G401 (cell line): ENCODE measurements at regions not wholly inside any gene's neighbourhood (a gene's known extent, or its start where the extent isn't known, plus 50 kb on each side); places are given as distances from the start of the nearest gene placed in this dataset.

Experiments used
- DNase-seq: peaks from one replicate; pipeline ENCODE4 v3.0.0-alpha.2; 2015; ENCODE audit warnings: low spot score
- in situ Hi-C: cut with HindIII; loops from 2 replicates; pipeline ENCODE4 v1.10.0; 2016; ENCODE audit warnings: low sequenced_read_pairs, mixed read lengths

GRCh38 chr3:159607856-159608255, 380.8 kb upstream of the IL12A start:
- no peak for DNase-seq
- in situ Hi-C loops, result loop anchor here (25.0 kb wide), 1 partner anchor 179 kb away; no protein-coding TSS in a partner anchor

- in situ Hi-C loops, result loop anchor here (25.0 kb wide), 1 partner anchor 179 kb away; no protein-coding TSS in a partner anchor
These were observed 380.3 kb upstream of the IL12A start for GRCh38 chr3:159608311-159608710.

GRCh38 chr3:159609625-159610024, 379.0 kb upstream of the IL12A start:
- in situ Hi-C loops, result loop anchor here (25.0 kb wide), 1 partner anchor 178 kb away; no protein-coding TSS in a partner anchor
- DNase-seq, result no peak

More at GRCh38 chr3:159608311-159608710, 380.3 kb upstream of the IL12A start:
- no peak for DNase-seq

- DNase-seq, result peak; percentile 36
- in situ Hi-C loops, result loop anchor here (25.0 kb wide), 1 partner anchor 171 kb away; no protein-coding TSS in a partner anchor
These were observed 372.3 kb upstream of the IL12A start for GRCh38 chr3:159616234-159616825.

GRCh38 chr3:159619341-159619885, 369.2 kb upstream of the IL12A start:
- DNase-seq, result peak; percentile 11
- in situ Hi-C loops, result loop anchor here (25.0 kb wide), 1 partner anchor 168 kb away; no protein-coding TSS in a partner anchor

- no peak for DNase-seq
These were observed 368.4 kb upstream of the IL12A start for GRCh38 chr3:159620281-159620680.

GRCh38 chr3:159620873-159621272, 367.8 kb upstream of the IL12A start:
- in situ Hi-C loops, result loop anchor here (25.0 kb wide), 1 partner anchor 166 kb away; no protein-coding TSS in a partner anchor
- no peak for DNase-seq

More at GRCh38 chr3:159620281-159620680, 368.4 kb upstream of the IL12A start:
- in situ Hi-C loops, result loop anchor here (25.0 kb wide), 1 partner anchor 167 kb away; no protein-coding TSS in a partner anchor

GRCh38 chr3:159624616-159625015, 364.0 kb upstream of the IL12A start:
- DNase-seq, result no peak
- in situ Hi-C loops, result loop anchor here (25.0 kb wide), 1 partner anchor 163 kb away; no protein-coding TSS in a partner anchor

GRCh38 chr3:159625594-159625993, 363.0 kb upstream of the IL12A start:
- in situ Hi-C loops, result no loop called here
- DNase-seq, result no peak

- in situ Hi-C loops, result no loop called here
- DNase-seq, result no peak
These were observed 362.0 kb upstream of the IL12A start for GRCh38 chr3:159626598-159626997.

GRCh38 chr3:159627229-159627628, 361.4 kb upstream of the IL12A start:
- DNase-seq, result no peak
- in situ Hi-C loops, result no loop called here

GRCh38 chr3:159627634-159628033, 361.0 kb upstream of the IL12A start:
- in situ Hi-C loops, result no loop called here
- no peak for DNase-seq

GRCh38 chr3:159629329-159630084, 359.1 kb upstream of the IL12A start:
- in situ Hi-C loops, result no loop called here
- no peak for DNase-seq

GRCh38 chr3:159631226-159631625, 357.4 kb upstream of the IL12A start:
- in situ Hi-C loops, result no loop called here
- DNase-seq, result no peak

- DNase-seq, result no peak
- in situ Hi-C loops, result no loop called here
These were observed 356.5 kb upstream of the IL12A start for GRCh38 chr3:159632128-159632527.

- no peak for DNase-seq
- in situ Hi-C loops, result no loop called here
These were observed 355.8 kb upstream of the IL12A start for GRCh38 chr3:159632851-159633250.

- no peak for DNase-seq
- in situ Hi-C loops, result no loop called here
These were observed 354.2 kb upstream of the IL12A start for GRCh38 chr3:159634483-159634882.

- DNase-seq, result no peak
- in situ Hi-C loops, result no loop called here
These were observed 353.5 kb upstream of the IL12A start for GRCh38 chr3:159635047-159635641.

GRCh38 chr3:159637883-159638542, 350.6 kb upstream of the IL12A start:
- DNase-seq, result no peak
- in situ Hi-C loops, result no loop called here
